ENCODE measurements at regions not wholly inside any gene's neighbourhood (a gene's known extent, or its start where the extent isn't known, plus 50 kb on each side); places are given as distances from the start of the nearest gene placed in this dataset.

- Histone ChIP-seq H3K9me3 (no peaks in the 10 kb centered on the region), H3K4me3 (no peak overlapping the region), H3K4me1 (no peaks in the 10 kb centered on the region), H3K27me3 (peaks cover 0 to 4% (median 0%) of the 10 kb centered on the region in 7 donors), H3K36me3 (no peaks in the 10 kb centered on the region), H3K27ac (no peak overlapping the region)
- no peak for DNase-seq
- WGBS, 2 donors: 86 to 89% methylated on average over 5 of the region's 5 CpGs
- no peak for ATAC-seq
- TF ChIP-seq, protein P1, sequence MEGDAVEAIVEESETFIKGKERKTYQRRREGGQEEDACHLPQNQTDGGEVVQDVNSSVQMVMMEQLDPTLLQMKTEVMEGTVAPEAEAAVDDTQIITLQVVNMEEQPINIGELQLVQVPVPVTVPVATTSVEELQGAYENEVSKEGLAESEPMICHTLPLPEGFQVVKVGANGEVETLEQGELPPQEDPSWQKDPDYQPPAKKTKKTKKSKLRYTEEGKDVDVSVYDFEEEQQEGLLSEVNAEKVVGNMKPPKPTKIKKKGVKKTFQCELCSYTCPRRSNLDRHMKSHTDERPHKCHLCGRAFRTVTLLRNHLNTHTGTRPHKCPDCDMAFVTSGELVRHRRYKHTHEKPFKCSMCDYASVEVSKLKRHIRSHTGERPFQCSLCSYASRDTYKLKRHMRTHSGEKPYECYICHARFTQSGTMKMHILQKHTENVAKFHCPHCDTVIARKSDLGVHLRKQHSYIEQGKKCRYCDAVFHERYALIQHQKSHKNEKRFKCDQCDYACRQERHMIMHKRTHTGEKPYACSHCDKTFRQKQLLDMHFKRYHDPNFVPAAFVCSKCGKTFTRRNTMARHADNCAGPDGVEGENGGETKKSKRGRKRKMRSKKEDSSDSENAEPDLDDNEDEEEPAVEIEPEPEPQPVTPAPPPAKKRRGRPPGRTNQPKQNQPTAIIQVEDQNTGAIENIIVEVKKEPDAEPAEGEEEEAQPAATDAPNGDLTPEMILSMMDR (IDR thresholded peaks at IDR 0.05): no peak
- intact Hi-C loops (cut with DNase I): loop anchor here in 8 of 10 donors (2.0 to 10.0 kb wide), 3 partner anchors 217 to 221 kb away; no protein-coding TSS in a partner anchor
Measured at GRCh38 chr13:23021906-23022305, 158.9 kb upstream of the SGCG start.

DNA sequence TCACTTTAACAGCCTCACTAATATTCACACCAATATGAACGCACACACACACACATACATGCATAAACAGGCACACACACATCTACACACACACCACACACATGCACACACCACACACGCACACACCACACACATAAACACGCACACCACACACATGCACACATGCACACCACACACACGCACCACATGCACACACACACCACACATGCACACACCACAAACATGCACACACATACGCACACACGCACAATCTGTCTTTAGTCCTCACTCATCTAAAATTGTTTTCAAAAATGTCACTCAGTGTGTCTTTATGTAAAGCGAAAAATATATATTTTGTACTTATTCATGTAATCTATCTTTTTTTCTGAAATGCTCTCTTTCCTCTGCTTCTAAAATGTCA lies 158.1 kb upstream of the SGCG start:
- 89 to 91% methylated on average over 7 of the region's 7 CpGs for WGBS, 2 donors
- no peak for DNase-seq
- intact Hi-C loops (cut with DNase I): loop anchor here in 6 of 10 donors (5.0 to 10.0 kb wide), 2 partner anchors 218 to 220 kb away; no protein-coding TSS in a partner anchor
- no peak overlapping the region for H3K4me3 ChIP-seq
- TF ChIP-seq, protein P1 (IDR thresholded peaks at IDR 0.05): no peak
- peaks cover 0 to 4% (median 0%) of the 10 kb centered on the region in 7 donors for H3K27me3 ChIP-seq
- H3K4me1 ChIP-seq: no peaks in the 10 kb centered on the region
- no peaks in the 10 kb centered on the region for H3K36me3 ChIP-seq
- no peak overlapping the region for H3K27ac ChIP-seq
- no peak for ATAC-seq
- no peaks in the 10 kb centered on the region for H3K9me3 ChIP-seq

GRCh38 chr13:23025864-23026608 lies 154.7 kb upstream of the SGCG start:
- no peak overlapping the region for H3K27ac ChIP-seq
- 61 to 63% methylated on average over 5 of the region's 5 CpGs for WGBS, 2 donors
- no peak overlapping the region for H3K4me3 ChIP-seq
- H3K9me3 ChIP-seq: no peaks in the 10 kb centered on the region
- intact Hi-C loops (cut with DNase I): loop anchor here in 2 of 10 donors (10.0 kb wide), 1 partner anchor 221 kb away; no protein-coding TSS in a partner anchor
- ATAC-seq (no peak), DNase-seq (no peak)
- H3K27me3 ChIP-seq: peaks cover 0 to 9% (median 0%) of the 10 kb centered on the region in 7 donors
- no peaks in the 10 kb centered on the region for H3K4me1 ChIP-seq
- TF ChIP-seq, protein P1 (IDR thresholded peaks at IDR 0.05): no peak
- no peaks in the 10 kb centered on the region for H3K36me3 ChIP-seq

GRCh38 chr13:23039266-23039935 lies 141.4 kb upstream of the SGCG start:
- 51 to 60% methylated on average over 3 of the region's 3 CpGs for WGBS, 2 donors
- Histone ChIP-seq H3K4me3 (no peak overlapping the region), H3K27ac (no peak overlapping the region), H3K36me3 (no peaks in the 10 kb centered on the region), H3K27me3 (no peaks in the 10 kb centered on the region), H3K4me1 (no peaks in the 10 kb centered on the region), H3K9me3 (no peaks in the 10 kb centered on the region)
- intact Hi-C loops (cut with DNase I): no loop called here
- ATAC-seq (no peak), DNase-seq (no peak)
- TF ChIP-seq, protein P1 (IDR thresholded peaks at IDR 0.05): no peak
